ENCODE measurements at regions not wholly inside any gene's neighbourhood (a gene's known extent, or its start where the extent isn't known, plus 50 kb on each side); places are given as distances from the start of the nearest gene placed in this dataset.

DNA sequence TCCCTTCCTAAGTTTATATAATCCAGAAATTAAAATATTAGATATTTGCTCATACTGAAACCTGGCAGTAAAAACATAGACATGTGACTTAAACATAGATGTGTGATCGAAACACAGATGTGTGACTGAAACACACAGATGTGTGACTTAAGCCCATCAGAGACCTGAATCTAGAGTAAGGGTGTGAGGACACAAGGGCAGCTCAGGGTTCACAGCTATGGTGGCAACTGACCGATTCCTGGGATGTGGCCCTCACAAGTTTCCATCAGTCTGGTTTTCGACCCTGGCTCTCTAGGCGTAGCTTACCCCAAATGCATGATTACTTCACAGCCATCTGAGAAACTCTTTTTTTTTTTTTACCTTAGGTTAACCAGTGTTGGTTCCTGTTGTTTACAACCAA, 137.0 kb downstream of the NRN1 start:
- Histone ChIP-seq H3T11ph (ENCODE audit: low read length) (no peak overlapping the region), H3K56ac (ENCODE audit: insufficient read length, low read depth, low read length) (no peak overlapping the region), H3K14ac (ENCODE audit: insufficient read depth, low read length) (no peak overlapping the region), H2AFZ (ENCODE audit: low read length) (no peak overlapping the region), H2BK12ac (ENCODE audit: insufficient read length, low read depth, low read length) (no peak overlapping the region), H3K23ac (ENCODE audit: insufficient read length, low read depth, low read length) (no peak overlapping the region), H4K91ac (ENCODE audit: insufficient read length, low read depth, low read length) (no peak overlapping the region), H3K79me1 (ENCODE audit: insufficient read depth, low read depth, low read length, poor library complexity, severe bottlenecking) (no peaks in the 10 kb centered on the region), H4K20me1 (ENCODE audit: control insufficient read depth, insufficient read depth, insufficient read length) (no peaks in the 10 kb centered on the region), H3K18ac (ENCODE audit: insufficient read length, low read depth, low read length) (no peak overlapping the region), H3K4ac (ENCODE audit: low read depth, low read length) (no peak overlapping the region), H3K9ac (ENCODE audit: extremely low read depth, insufficient read length, low read length) (no peak overlapping the region), H3K4me1 (ENCODE audit: insufficient read depth, low read length) (no peaks in the 10 kb centered on the region), H3K23me2 (ENCODE audit: insufficient read length, low read depth, low read length, poor library complexity, severe bottlenecking) (no peaks in the 10 kb centered on the region), H3K4me2 (ENCODE audit: insufficient read depth, insufficient read length, low read length) (no peak overlapping the region), H2BK20ac (ENCODE audit: low read depth, low read length, poor library complexity, severe bottlenecking) (no peak overlapping the region), H4K8ac (replicated peaks; ENCODE audit: insufficient read length, low read depth, low read length) (no peak overlapping the region), H3K79me2 (ENCODE audit: insufficient read depth, low read length) (no peaks in the 10 kb centered on the region), H3K9me3 (ENCODE audit: control insufficient read depth, low read depth, low read length) (no peaks in the 10 kb centered on the region), H2BK120ac (ENCODE audit: low read depth, low read length, poor library complexity, severe bottlenecking) (no peak overlapping the region), H2BK5ac (ENCODE audit: insufficient read length, low read length) (no peak overlapping the region), H3K27ac (ENCODE audit: insufficient read length, low read depth, low read length) (no peak overlapping the region), H4K5ac (ENCODE audit: insufficient read length, low read depth, low read length) (no peak overlapping the region), H3K27me3 (ENCODE audit: insufficient read depth, low read length) (no peaks in the 10 kb centered on the region; the same call in 1 of the 2 replicates), H2BK15ac (ENCODE audit: low read depth, low read length) (no peak overlapping the region; the same call in 1 of the 2 replicates), H2AK5ac (ENCODE audit: insufficient read length, low read length) (no peak overlapping the region)
- Mint-ChIP-seq H3K27me3 (ENCODE audit: low read depth) (peaks cover 17% of the 10 kb centered on the region), H3K4me3 (no peak overlapping the region), H3K27ac (no peak overlapping the region), H3K36me3 (ENCODE audit: insufficient read depth in 1 of 3, low read depth in 3 of 3) (no peaks in the 10 kb centered on the region), H3K9me3 (peaks cover 8% of the 10 kb centered on the region in 2 experiments), H3K4me1 (no peaks in the 10 kb centered on the region)
- TF ChIP-seq, protein P1, sequence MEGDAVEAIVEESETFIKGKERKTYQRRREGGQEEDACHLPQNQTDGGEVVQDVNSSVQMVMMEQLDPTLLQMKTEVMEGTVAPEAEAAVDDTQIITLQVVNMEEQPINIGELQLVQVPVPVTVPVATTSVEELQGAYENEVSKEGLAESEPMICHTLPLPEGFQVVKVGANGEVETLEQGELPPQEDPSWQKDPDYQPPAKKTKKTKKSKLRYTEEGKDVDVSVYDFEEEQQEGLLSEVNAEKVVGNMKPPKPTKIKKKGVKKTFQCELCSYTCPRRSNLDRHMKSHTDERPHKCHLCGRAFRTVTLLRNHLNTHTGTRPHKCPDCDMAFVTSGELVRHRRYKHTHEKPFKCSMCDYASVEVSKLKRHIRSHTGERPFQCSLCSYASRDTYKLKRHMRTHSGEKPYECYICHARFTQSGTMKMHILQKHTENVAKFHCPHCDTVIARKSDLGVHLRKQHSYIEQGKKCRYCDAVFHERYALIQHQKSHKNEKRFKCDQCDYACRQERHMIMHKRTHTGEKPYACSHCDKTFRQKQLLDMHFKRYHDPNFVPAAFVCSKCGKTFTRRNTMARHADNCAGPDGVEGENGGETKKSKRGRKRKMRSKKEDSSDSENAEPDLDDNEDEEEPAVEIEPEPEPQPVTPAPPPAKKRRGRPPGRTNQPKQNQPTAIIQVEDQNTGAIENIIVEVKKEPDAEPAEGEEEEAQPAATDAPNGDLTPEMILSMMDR (conservative IDR thresholded peaks at IDR 0.05), result no peak
- DNase-seq, result no peak
- WGBS (ENCODE audit: extremely low coverage, insufficient read length, low lambda C conversion rate), result no CpG with 5 or more reads among the region's 4 CpGs
